Panc1 (cell line): ENCODE measurements at regions not wholly inside any gene's neighbourhood (a gene's known extent, or its start where the extent isn't known, plus 50 kb on each side); places are given as distances from the start of the nearest gene placed in this dataset.

Experiments used
- ATAC-seq: fragments of 200-7000 bp; cut with Tn5 transposase; 2 replicates; pipeline ENCODE4 v1.9.1; 2020; ENCODE audit warnings: mild to moderate bottlenecking, moderate library complexity
- BruUV-seq: library from RNA; stranded (reverse); fragments of 400-500 nt; replicated peaks from 2 replicates; lab custom pipeline; 2021; lab: Mats Ljungman, UMichigan
- CTCF ChIA-PET: fragments of 300-600 bp; sonication (Branson Sonifier 250); formaldehyde crosslinking; loops from one replicate; lab custom pipeline; 2022; ENCODE audit warnings: antibody characterized with exemption; lab: Charles Lee
- POLR2A ChIA-PET: fragments of 300-600 bp; sonication (Branson Sonifier 250); formaldehyde crosslinking; loops from one replicate; lab custom pipeline; 2022; ENCODE audit warnings: antibody characterized with exemption; lab: Charles Lee
- DNase-seq: peaks from one replicate; pipeline ENCODE4 v3.0.0-alpha.2; 2010; ENCODE audit warnings: low read depth, low spot score
- H3K27ac ChIP-seq: 2 replicates; pipeline ENCODE4 v1.5.1; 2011; ENCODE audit warnings: mild to moderate bottlenecking, low read length, inconsistent platforms
- H3K27me3 ChIP-seq: fragments of 200-500 bp; sonication (Bioruptor generic); 2 replicates; pipeline ENCODE4 v1.6.0; 2014; ENCODE audit warnings: low read length, inconsistent platforms; ENCODE audit not compliant: control insufficient read depth, insufficient read depth
- H3K36me3 ChIP-seq: fragments of 200-500 bp; sonication (Bioruptor generic); 2 replicates; pipeline ENCODE4 v1.5.1; 2014; ENCODE audit warnings: inconsistent platforms, mild to moderate bottlenecking, low read length, moderate library complexity; ENCODE audit not compliant: control insufficient read depth, insufficient read depth
- H3K4me1 ChIP-seq: 2 replicates; pipeline ENCODE4 v1.5.1; 2011; ENCODE audit warnings: inconsistent platforms, mild to moderate bottlenecking, low read length, moderate library complexity; ENCODE audit not compliant: control insufficient read depth, insufficient read depth
- H3K4me3 ChIP-seq, 2 experiments: 2 replicates each; pipeline ENCODE4 v1.5.1; 2011 to 2012; ENCODE audit warnings: low read depth in 2 of 2, low read length in 2 of 2, mild to moderate bottlenecking in 2 of 2, inconsistent platforms in 1 of 2, moderate library complexity in 1 of 2
- H3K9me3 ChIP-seq: fragments of 200-500 bp; sonication (Bioruptor generic); 2 replicates; pipeline ENCODE4 v1.5.1; 2014; ENCODE audit warnings: low read depth, mild to moderate bottlenecking, inconsistent platforms, low read length, moderate library complexity; ENCODE audit not compliant: control insufficient read depth, insufficient read depth
- CTCF ChIP-seq: fragments of 450-650 bp; IDR thresholded peaks from 2 replicates; pipeline ENCODE4 v1.5.1; 2017; ENCODE audit warnings: mild to moderate bottlenecking
- POLR2AphosphoS5 ChIP-seq: IDR thresholded peaks from 2 replicates; pipeline ENCODE4 v1.6.1; 2012; ENCODE audit warnings: mild to moderate bottlenecking, low read depth, low read length, moderate library complexity
- REST ChIP-seq, 2 experiments: IDR thresholded peaks; 2 replicates each; pipeline ENCODE4 v1.6.1; 2011 to 2012; ENCODE audit warnings: low read depth in 2 of 2, control low read depth in 1 of 2, low read length in 1 of 2, mild to moderate bottlenecking in 1 of 2, moderate library complexity in 1 of 2; ENCODE audit not compliant: insufficient read depth in 1 of 2
- SIN3A ChIP-seq: IDR thresholded peaks from 2 replicates; pipeline ENCODE4 v1.6.1; 2012; ENCODE audit warnings: low read depth, mild to moderate bottlenecking, low read length, moderate library complexity, borderline replicate concordance; ENCODE audit not compliant: insufficient read depth
- TCF7L2 ChIP-seq: IDR thresholded peaks from 2 replicates; pipeline ENCODE4 v1.6.1; 2011; ENCODE audit warnings: mild to moderate bottlenecking, low read depth, low read length, inconsistent platforms
- in situ Hi-C: cut with HindIII; loops from 2 replicates; pipeline ENCODE4 v1.10.0; 2016; ENCODE audit warnings: low sequenced_read_pairs, low pct_unique_long_range_greater_than_20kb
- intact Hi-C: fragments of 100-400 bp; cut with micrococcal nuclease; formaldehyde crosslinking; loops from one replicate; pipeline ENCODE4 v1.10.0; 2022; ENCODE audit not compliant: unreplicated experiment

- H3K27ac ChIP-seq: no peak overlapping the region
- intact Hi-C loops: no loop called here
Measured at GRCh38 chr6:91476000-91476399, 889.1 kb upstream of the MAP3K7 start.

GRCh38 chr6:91465393-91465792, 878.5 kb upstream of the MAP3K7 start:
- DNase-seq (no peak), ATAC-seq (no peak)
- no peaks in the 10 kb centered on the region for H3K9me3 ChIP-seq
- CTCF ChIA-PET: no interaction called here
- POLR2A ChIA-PET: no interaction called here
- in situ Hi-C loops: no loop called here
- H3K36me3 ChIP-seq: no peaks in the 10 kb centered on the region
- intact Hi-C loops: no loop called here
- no peaks in the 10 kb centered on the region for H3K4me1 ChIP-seq
- H3K4me3 ChIP-seq: no peak overlapping the region
- H3K27me3 ChIP-seq: no peaks in the 10 kb centered on the region
- no TSS peak for BruUV-seq
- TF ChIP-seq TCF7L2 (no peak), SIN3A (no peak), CTCF (no peak), POLR2AphosphoS5 (no peak), REST (IDR thresholded peaks at IDR 0.05; ENCODE audit: insufficient read depth in 1 of 2, low read depth in 2 of 2, low read length in 1 of 2) (no peak)
- no peak overlapping the region for H3K27ac ChIP-seq

More at GRCh38 chr6:91476000-91476399, 889.1 kb upstream of the MAP3K7 start:
- ChIA-PET POLR2A (no interaction called here), CTCF (no interaction called here)
- no peaks in the 10 kb centered on the region for H3K36me3 ChIP-seq
- DNase-seq (peak; percentile 12), ATAC-seq (no peak)
- TF ChIP-seq REST (IDR thresholded peaks at IDR 0.05; ENCODE audit: insufficient read depth in 1 of 2, low read depth in 2 of 2, low read length in 1 of 2): no peak
- no peak for TF ChIP-seq CTCF
- TF ChIP-seq POLR2AphosphoS5: no peak
- no peak for TF ChIP-seq TCF7L2
- TF ChIP-seq SIN3A: no peak
- no peak overlapping the region for H3K4me3 ChIP-seq
- BruUV-seq: no TSS peak
- in situ Hi-C loops: no loop called here
- H3K9me3 ChIP-seq: no peaks in the 10 kb centered on the region
- H3K4me1 ChIP-seq: no peaks in the 10 kb centered on the region
- H3K27me3 ChIP-seq: no peaks in the 10 kb centered on the region
